IMR-90 (cell line): ENCODE measurements at regions not wholly inside any gene's neighbourhood (a gene's known extent, or its start where the extent isn't known, plus 50 kb on each side); places are given as distances from the start of the nearest gene placed in this dataset.

ENCODE experiments used
- ATAC-seq: fragments of 200-7000 bp; cut with Tn5 transposase; 2 replicates; pipeline ENCODE4 v1.9.1; 2020; ENCODE audit warnings: low read depth, mild to moderate bottlenecking, moderate library complexity
- BruUV-seq: library from RNA; stranded (reverse); fragments of 400-500 nt; replicated peaks from 2 replicates; lab custom pipeline; 2021; lab: Mats Ljungman, UMichigan
- CTCF ChIA-PET: fragments of 300-600 bp; formaldehyde crosslinking; extraction: SDS; loops from one replicate; lab custom pipeline; 2021; ENCODE audit warnings: antibody characterized with exemption; lab: Yijun Ruan, JAX
- POLR2A ChIA-PET: fragments of 300-600 bp; sonication (Branson Sonifier 250); formaldehyde crosslinking; loops from one replicate; lab custom pipeline; 2022; ENCODE audit warnings: antibody characterized with exemption; ENCODE audit not compliant: unreplicated experiment; lab: Charles Lee
- DNase-seq: peaks from one replicate; pipeline ENCODE4 v3.0.0; 2013
- H2AFZ ChIP-seq: replicated peaks from 2 replicates; pipeline ENCODE3; 2013; ENCODE audit warnings: low read length, mild to moderate bottlenecking; ENCODE audit not compliant: poor library complexity
- H2AK5ac ChIP-seq: 2 replicates; pipeline ENCODE4 v1.6.1; 2013; ENCODE audit warnings: low read depth, low read length, inconsistent platforms
- H2AK9ac ChIP-seq: replicated peaks from 2 replicates; pipeline ENCODE3; 2013; ENCODE audit warnings: mild to moderate bottlenecking, low read depth, low read length, moderate library complexity; ENCODE audit not compliant: poor library complexity
- H2BK120ac ChIP-seq: 2 replicates; pipeline ENCODE4 v1.6.1; 2013; ENCODE audit warnings: low read depth, low read length, inconsistent platforms
- H2BK15ac ChIP-seq: 3 replicates; pipeline ENCODE4 v1.6.1; 2013; ENCODE audit warnings: low read depth, low read length, inconsistent platforms
- H2BK20ac ChIP-seq: 2 replicates; pipeline ENCODE4 v1.6.1; 2013; ENCODE audit warnings: low read depth, mild to moderate bottlenecking, inconsistent platforms, low read length, moderate library complexity
- H2BK5ac ChIP-seq: 2 replicates; pipeline ENCODE4 v1.6.1; 2013; ENCODE audit warnings: mild to moderate bottlenecking, low read depth, low read length, inconsistent platforms; ENCODE audit not compliant: poor library complexity, severe bottlenecking
- H3K14ac ChIP-seq: replicated peaks from 2 replicates; pipeline ENCODE4 v1.6.1; 2013; ENCODE audit warnings: low read depth, low read length, inconsistent platforms
- H3K18ac ChIP-seq: 2 replicates; pipeline ENCODE4 v1.6.1; 2013; ENCODE audit warnings: low read depth, low read length, control low read depth
- H3K23ac ChIP-seq: 2 replicates; pipeline ENCODE4 v1.6.1; 2013; ENCODE audit warnings: low read depth, low read length, inconsistent platforms
- H3K27ac ChIP-seq: 2 replicates; pipeline ENCODE4 v1.5.1; 2013; ENCODE audit warnings: mild to moderate bottlenecking, control low read depth, low read length; ENCODE audit not compliant: insufficient read depth
- H3K27me3 ChIP-seq: 2 replicates; pipeline ENCODE4 v1.6.1; 2013; ENCODE audit warnings: low read length; ENCODE audit not compliant: control insufficient read depth, insufficient read depth
- H3K36me3 ChIP-seq: 2 replicates; pipeline ENCODE4 v1.6.1; 2013; ENCODE audit warnings: low read length, mixed read lengths; ENCODE audit not compliant: control insufficient read depth, insufficient read depth
- H3K4ac ChIP-seq: 2 replicates; pipeline ENCODE4 v1.6.1; 2013; ENCODE audit warnings: low read depth, low read length, inconsistent platforms
- H3K4me1 ChIP-seq: 2 replicates; pipeline ENCODE4 v1.6.1; 2013; ENCODE audit warnings: low read length, mixed read lengths; ENCODE audit not compliant: control insufficient read depth, insufficient read depth
- H3K4me2 ChIP-seq: 2 replicates; pipeline ENCODE4 v1.6.1; 2013; ENCODE audit warnings: low read depth, mild to moderate bottlenecking, control low read depth, low read length, moderate library complexity
- H3K4me3 ChIP-seq: 2 replicates; pipeline ENCODE4 v1.5.1; 2013; ENCODE audit warnings: low read depth, mild to moderate bottlenecking, control low read depth, low read length, moderate library complexity; ENCODE audit not compliant: insufficient read depth
- H3K56ac ChIP-seq: 2 replicates; pipeline ENCODE4 v1.6.1; 2013; ENCODE audit warnings: low read length, inconsistent platforms; ENCODE audit not compliant: insufficient read depth; ENCODE audit errors: extremely low read depth
- H3K79me1 ChIP-seq, 2 experiments: 2 replicates each; pipeline ENCODE4 v1.6.1; 2013; ENCODE audit warnings: low read length in 2 of 2, inconsistent platforms in 1 of 2, low read depth in 1 of 2
- H3K9ac ChIP-seq: 2 replicates; pipeline ENCODE4 v1.6.1; 2013; ENCODE audit warnings: low read depth, low read length, control low read depth
- H3K9me1 ChIP-seq: 2 replicates; pipeline ENCODE4 v1.6.1; 2013; ENCODE audit warnings: low read length, inconsistent platforms; ENCODE audit not compliant: insufficient read depth
- H3K9me3 ChIP-seq: 2 replicates; pipeline ENCODE4 v1.6.1; 2013; ENCODE audit warnings: low read length; ENCODE audit not compliant: control insufficient read depth, insufficient read depth
- H4K20me1 ChIP-seq: 2 replicates; pipeline ENCODE4 v1.6.1; 2013; ENCODE audit warnings: low read length, inconsistent platforms; ENCODE audit not compliant: insufficient read depth
- H4K5ac ChIP-seq: 2 replicates; pipeline ENCODE4 v1.6.1; 2013; ENCODE audit warnings: mild to moderate bottlenecking, low read depth, low read length, control low read depth
- H4K8ac ChIP-seq, 2 experiments: 2 replicates each; pipeline ENCODE4 v1.6.1; 2013; ENCODE audit warnings: low read depth in 2 of 2, low read length in 2 of 2, control low read depth in 1 of 2, inconsistent platforms in 1 of 2
- H4K91ac ChIP-seq: 2 replicates; pipeline ENCODE4 v1.6.1; 2013; ENCODE audit warnings: low read depth, low read length, inconsistent platforms; ENCODE audit not compliant: insufficient read depth
- BHLHE40 ChIP-seq: fragments of 150-350 bp; IDR thresholded peaks from 2 replicates; pipeline ENCODE4 v1.6.1; 2016; ENCODE audit warnings: mild to moderate bottlenecking, low read depth, low read length
- CEBPB ChIP-seq: IDR thresholded peaks from 2 replicates; pipeline ENCODE4 v1.6.1; 2012; ENCODE audit warnings: low read depth, low read length, improper control_type of control experiment
- CHD1 ChIP-seq: IDR thresholded peaks from 2 replicates; pipeline ENCODE4 v1.6.1; 2012; ENCODE audit warnings: low read depth, low read length, improper control_type of control experiment
- CTCF ChIP-seq: conservative IDR thresholded peaks from 2 replicates; pipeline ENCODE4 v1.5.1; 2012; ENCODE audit warnings: mild to moderate bottlenecking, low read depth, low read length, improper control_type of control experiment
- FOS ChIP-seq: fragments of 150-350 bp; IDR thresholded peaks from 2 replicates; pipeline ENCODE4 v1.6.1; 2016; ENCODE audit warnings: low read depth, low read length
- MAFK ChIP-seq: IDR thresholded peaks from 2 replicates; pipeline ENCODE4 v1.6.1; 2012; ENCODE audit warnings: low read depth, low read length, improper control_type of control experiment
- MAZ ChIP-seq: IDR thresholded peaks from 2 replicates; pipeline ENCODE4 v1.6.1; 2012; ENCODE audit warnings: low read depth, mild to moderate bottlenecking, low read length, improper control_type of control experiment, moderate library complexity, borderline replicate concordance
- MXI1 ChIP-seq: IDR thresholded peaks from 2 replicates; pipeline ENCODE4 v1.6.1; 2012; ENCODE audit warnings: low read depth, mild to moderate bottlenecking, low read length, moderate library complexity, borderline replicate concordance
- NFE2L2 ChIP-seq: fragments of 150-350 bp; IDR thresholded peaks from 2 replicates; pipeline ENCODE4 v1.6.1; 2016; ENCODE audit warnings: low read depth, mild to moderate bottlenecking, low read length
- POLR2A ChIP-seq: IDR thresholded peaks from 2 replicates; pipeline ENCODE4 v1.6.1; 2012; ENCODE audit warnings: mild to moderate bottlenecking, low read depth, low read length
- RAD21 ChIP-seq: IDR thresholded peaks from 2 replicates; pipeline ENCODE4 v1.6.1; 2012; ENCODE audit warnings: low read length, improper control_type of control experiment
- RCOR1 ChIP-seq: IDR thresholded peaks from 2 replicates; pipeline ENCODE4 v1.6.1; 2012; ENCODE audit warnings: mild to moderate bottlenecking, low read length, improper control_type of control experiment; ENCODE audit not compliant: insufficient replicate concordance
- RFX5 ChIP-seq: IDR thresholded peaks from 2 replicates; pipeline ENCODE4 v1.8.0; 2012; ENCODE audit warnings: low read depth, mild to moderate bottlenecking, low read length, moderate library complexity
- SMC3 ChIP-seq: fragments of 150-350 bp; IDR thresholded peaks from 2 replicates; pipeline ENCODE4 v1.6.1; 2016; ENCODE audit warnings: low read depth, mild to moderate bottlenecking, antibody characterized with exemption, low read length, moderate library complexity
- WGBS, 2 experiments: methylation state at CpG; one replicate each; pipeline versions ENCODE4 v1.1.5 to v1.1.7; 2013; ENCODE audit warnings: missing lambda C conversion rate in 2 of 2; ENCODE audit not compliant: insufficient read length in 1 of 2; ENCODE audit errors: extremely low coverage in 2 of 2; 5-methylcytosine and 5-hydroxymethylcytosine counted together
- dilution Hi-C: fragments of 300-500 bp; cut with HindIII; formaldehyde crosslinking; loops from one replicate; pipeline ENCODE4 v1.14.3; 2018; ENCODE audit warnings: low sequenced_read_pairs; ENCODE audit not compliant: unreplicated experiment
- in situ Hi-C: fragments of 300-500 bp; cut with MboI; formaldehyde crosslinking; loops from 3 replicates; pipeline ENCODE4 v1.14.3; 2019; ENCODE audit warnings: low sequenced_read_pairs, inconsistent platforms, mixed read lengths
- intact Hi-C: fragments of 100-400 bp; cut with micrococcal nuclease; formaldehyde crosslinking; loops from 2 replicates; pipeline ENCODE4 v1.10.0; 2022
- TF ChIP-seq, protein P1 (sequence below): fragments of 150-350 bp; IDR thresholded peaks from 2 replicates; pipeline ENCODE4 v1.6.1; 2017; ENCODE audit warnings: mild to moderate bottlenecking, antibody characterized with exemption, low read length, low read depth
- TF ChIP-seq, protein P2 (sequence below): fragments of 150-350 bp; IDR thresholded peaks from 2 replicates; pipeline ENCODE4 v1.6.1; 2016; ENCODE audit warnings: low read depth, mild to moderate bottlenecking, low read length, moderate library complexity, borderline replicate concordance

DNA sequence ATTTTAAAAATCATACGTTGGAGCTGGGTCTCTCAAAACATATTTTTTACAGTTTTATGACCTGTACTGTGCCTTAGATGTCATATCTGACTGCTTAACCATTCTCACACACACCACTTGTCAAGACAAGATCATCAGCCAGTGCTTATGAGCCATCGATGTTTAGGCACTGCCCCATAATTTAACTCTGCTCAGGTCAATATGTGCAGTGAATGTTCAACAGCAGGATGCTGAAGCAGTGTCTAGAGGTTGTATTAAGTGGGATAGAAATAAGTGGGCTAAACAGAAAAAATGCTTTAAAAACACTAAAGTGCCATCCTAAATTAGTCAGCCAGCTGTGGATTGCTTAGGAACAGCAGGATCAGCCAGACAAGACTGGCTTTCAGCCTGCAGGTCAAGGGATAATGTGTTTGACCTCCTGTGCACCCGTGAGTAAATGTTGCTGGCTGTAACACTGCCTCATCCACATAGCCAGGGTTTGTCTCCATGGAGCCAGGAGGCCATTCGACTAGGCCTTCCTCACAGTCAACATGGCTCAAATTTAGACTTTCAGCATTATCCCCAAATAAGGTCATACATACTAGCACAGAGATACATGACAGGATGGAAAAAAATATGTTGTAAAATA, 139.0 kb upstream of the NXPH2 start:
- in situ Hi-C loops: no loop called here
- dilution Hi-C loops: no loop called here
- H3K18ac ChIP-seq: no peak overlapping the region
- H3K14ac ChIP-seq: no peak overlapping the region
- ChIA-PET POLR2A (no interaction called here), CTCF (no interaction called here)
- no peak overlapping the region for H3K4me2 ChIP-seq
- no peaks in the 10 kb centered on the region for H3K36me3 ChIP-seq
- no peaks in the 10 kb centered on the region for H3K79me1 ChIP-seq
- ATAC-seq (no peak), DNase-seq (no peak)
- no peak overlapping the region for H2BK20ac ChIP-seq
- no TSS peak for BruUV-seq
- H3K4me3 ChIP-seq: no peak overlapping the region
- no peak overlapping the region for H3K27ac ChIP-seq
- intact Hi-C loops: no loop called here
- H3K4ac ChIP-seq: no peak overlapping the region
- no peak overlapping the region for H4K5ac ChIP-seq
- H3K27me3 ChIP-seq: no peaks in the 10 kb centered on the region
- H3K9me1 ChIP-seq: no peaks in the 10 kb centered on the region
- H2AK9ac ChIP-seq: no peak overlapping the region
- TF ChIP-seq RFX5 (no peak), CHD1 (no peak), BHLHE40 (no peak), CTCF (no peak), FOS (no peak), SMC3 (no peak), RAD21 (no peak), RCOR1 (no peak), NFE2L2 (no peak), POLR2A (no peak), MXI1 (no peak), MAFK (no peak), MAZ (no peak), CEBPB (no peak)
- TF ChIP-seq, protein P1, sequence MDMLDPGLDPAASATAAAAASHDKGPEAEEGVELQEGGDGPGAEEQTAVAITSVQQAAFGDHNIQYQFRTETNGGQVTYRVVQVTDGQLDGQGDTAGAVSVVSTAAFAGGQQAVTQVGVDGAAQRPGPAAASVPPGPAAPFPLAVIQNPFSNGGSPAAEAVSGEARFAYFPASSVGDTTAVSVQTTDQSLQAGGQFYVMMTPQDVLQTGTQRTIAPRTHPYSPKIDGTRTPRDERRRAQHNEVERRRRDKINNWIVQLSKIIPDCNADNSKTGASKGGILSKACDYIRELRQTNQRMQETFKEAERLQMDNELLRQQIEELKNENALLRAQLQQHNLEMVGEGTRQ: no peak
- TF ChIP-seq, protein P2, sequence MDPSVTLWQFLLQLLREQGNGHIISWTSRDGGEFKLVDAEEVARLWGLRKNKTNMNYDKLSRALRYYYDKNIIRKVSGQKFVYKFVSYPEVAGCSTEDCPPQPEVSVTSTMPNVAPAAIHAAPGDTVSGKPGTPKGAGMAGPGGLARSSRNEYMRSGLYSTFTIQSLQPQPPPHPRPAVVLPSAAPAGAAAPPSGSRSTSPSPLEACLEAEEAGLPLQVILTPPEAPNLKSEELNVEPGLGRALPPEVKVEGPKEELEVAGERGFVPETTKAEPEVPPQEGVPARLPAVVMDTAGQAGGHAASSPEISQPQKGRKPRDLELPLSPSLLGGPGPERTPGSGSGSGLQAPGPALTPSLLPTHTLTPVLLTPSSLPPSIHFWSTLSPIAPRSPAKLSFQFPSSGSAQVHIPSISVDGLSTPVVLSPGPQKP: no peak
- H2BK15ac ChIP-seq: no peak overlapping the region
- no CpG with 5 or more reads among the region's 4 CpGs for whole genome bisulfite sequencing, 2 experiments
- H4K8ac ChIP-seq: no peak overlapping the region
- H3K23ac ChIP-seq: no peak overlapping the region
- H3K9ac ChIP-seq: no peak overlapping the region
- no peak overlapping the region for H4K91ac ChIP-seq
- no peak overlapping the region for H2BK120ac ChIP-seq
- no peak overlapping the region for H3K56ac ChIP-seq
- H4K20me1 ChIP-seq: no peaks in the 10 kb centered on the region
- H2BK5ac ChIP-seq: no peak overlapping the region
- no peak overlapping the region for H2AFZ ChIP-seq
- H3K4me1 ChIP-seq: no peaks in the 10 kb centered on the region
- H3K9me3 ChIP-seq: peaks cover 11% of the 10 kb centered on the region
- no peak overlapping the region for H2AK5ac ChIP-seq
